Left lung (tissue), 4 donors: ENCODE measurements at regions not wholly inside any gene's neighbourhood (a gene's known extent, or its start where the extent isn't known, plus 50 kb on each side); places are given as distances from the start of the nearest gene placed in this dataset.

Experiments
- ATAC-seq: fragments of 200-7000 bp; cut with Tn5 transposase; one replicate; pipeline ENCODE4 v1.9.1; 2020; ENCODE audit warnings: moderate library complexity
- DNase-seq, 4 donors: peaks; one replicate each; pipeline ENCODE4 v3.0.0-alpha.2; 2013 to 2020
- H3K27ac ChIP-seq, 2 donors: fragments of 200-600 bp; sonication (generic) in 1 of 2; one replicate each; pipeline versions ENCODE4 v1.5.0 to v1.8.0; 2020 to 2021
- H3K27me3 ChIP-seq, 2 donors: fragments of 200-600 bp; sonication (generic) in 1 of 2; one replicate each; pipeline versions ENCODE4 v1.5.0 to v1.8.0; 2020 to 2021
- H3K36me3 ChIP-seq, 2 donors: fragments of 200-600 bp; sonication (generic) in 1 of 2; one replicate each; pipeline versions ENCODE4 v1.5.0 to v1.8.0; 2020 to 2021
- H3K4me1 ChIP-seq, 2 donors: fragments of 200-600 bp; one replicate each; pipeline ENCODE4 v1.8.0; 2021
- H3K4me3 ChIP-seq, 2 donors: fragments of 200-600 bp; sonication (generic) in 1 of 2; one replicate each; pipeline versions ENCODE4 v1.5.0 to v1.8.0; 2020 to 2021; ENCODE audit warnings: mild to moderate bottlenecking in 1 of 2
- H3K9me3 ChIP-seq, 2 donors: fragments of 200-600 bp; sonication (generic) in 1 of 2; one replicate each; pipeline versions ENCODE4 v1.5.0 to v1.8.0; 2020 to 2021
- intact Hi-C, 2 donors: fragments of 100-400 bp; cut with DNase I; formaldehyde crosslinking; loops; one replicate each; pipeline versions ENCODE4 v1.11.2 to v1.14.2; 2022
- TF ChIP-seq, protein P1 (sequence below), 2 donors: fragments of 200-600 bp; sonication (generic) in 1 of 2; IDR thresholded peaks; one replicate each; pipeline versions ENCODE4 v1.5.0 to v1.8.0; 2021; ENCODE audit warnings: antibody characterized with exemption in 2 of 2
- donor health status: DM: no; HTN: yes; CAD: no.
- donor health status: DM: no; HTN: no; CAD: no.

DNA sequence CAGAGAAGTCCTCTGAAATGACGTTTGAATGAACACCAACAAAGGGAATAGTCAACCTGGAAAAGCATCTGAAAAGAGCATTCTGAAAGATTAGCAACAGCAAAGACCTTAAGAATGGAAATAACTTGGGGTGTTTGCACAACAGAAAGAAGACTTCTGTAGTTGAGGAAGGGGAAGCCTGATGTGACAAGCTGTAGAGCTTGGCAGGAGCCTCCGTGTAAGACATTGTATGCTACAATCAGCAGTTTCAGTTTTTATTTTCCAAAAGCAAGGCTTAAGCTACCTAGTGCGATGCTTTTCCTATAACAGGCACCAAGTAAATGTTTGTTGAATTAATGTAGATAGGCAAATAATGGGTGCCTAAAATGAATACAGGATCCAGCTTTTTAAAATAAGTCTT lies 484.0 kb downstream of the SPRY1 start:
- H3K27me3 ChIP-seq, result no peaks in the 10 kb centered on the region
- peaks cover 0 to 11% of the 10 kb centered on the region in 2 donors for H3K9me3 ChIP-seq
- no peaks in the 10 kb centered on the region for H3K36me3 ChIP-seq
- no peak for DNase-seq
- intact Hi-C loops, result no loop called here
- ATAC-seq, result no peak
- no peak overlapping the region for H3K4me3 ChIP-seq
- H3K4me1 ChIP-seq, result no peaks in the 10 kb centered on the region
- no peak overlapping the region for H3K27ac ChIP-seq
- TF ChIP-seq, protein P1, sequence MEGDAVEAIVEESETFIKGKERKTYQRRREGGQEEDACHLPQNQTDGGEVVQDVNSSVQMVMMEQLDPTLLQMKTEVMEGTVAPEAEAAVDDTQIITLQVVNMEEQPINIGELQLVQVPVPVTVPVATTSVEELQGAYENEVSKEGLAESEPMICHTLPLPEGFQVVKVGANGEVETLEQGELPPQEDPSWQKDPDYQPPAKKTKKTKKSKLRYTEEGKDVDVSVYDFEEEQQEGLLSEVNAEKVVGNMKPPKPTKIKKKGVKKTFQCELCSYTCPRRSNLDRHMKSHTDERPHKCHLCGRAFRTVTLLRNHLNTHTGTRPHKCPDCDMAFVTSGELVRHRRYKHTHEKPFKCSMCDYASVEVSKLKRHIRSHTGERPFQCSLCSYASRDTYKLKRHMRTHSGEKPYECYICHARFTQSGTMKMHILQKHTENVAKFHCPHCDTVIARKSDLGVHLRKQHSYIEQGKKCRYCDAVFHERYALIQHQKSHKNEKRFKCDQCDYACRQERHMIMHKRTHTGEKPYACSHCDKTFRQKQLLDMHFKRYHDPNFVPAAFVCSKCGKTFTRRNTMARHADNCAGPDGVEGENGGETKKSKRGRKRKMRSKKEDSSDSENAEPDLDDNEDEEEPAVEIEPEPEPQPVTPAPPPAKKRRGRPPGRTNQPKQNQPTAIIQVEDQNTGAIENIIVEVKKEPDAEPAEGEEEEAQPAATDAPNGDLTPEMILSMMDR (IDR thresholded peaks at IDR 0.05), result no peak

DNA sequence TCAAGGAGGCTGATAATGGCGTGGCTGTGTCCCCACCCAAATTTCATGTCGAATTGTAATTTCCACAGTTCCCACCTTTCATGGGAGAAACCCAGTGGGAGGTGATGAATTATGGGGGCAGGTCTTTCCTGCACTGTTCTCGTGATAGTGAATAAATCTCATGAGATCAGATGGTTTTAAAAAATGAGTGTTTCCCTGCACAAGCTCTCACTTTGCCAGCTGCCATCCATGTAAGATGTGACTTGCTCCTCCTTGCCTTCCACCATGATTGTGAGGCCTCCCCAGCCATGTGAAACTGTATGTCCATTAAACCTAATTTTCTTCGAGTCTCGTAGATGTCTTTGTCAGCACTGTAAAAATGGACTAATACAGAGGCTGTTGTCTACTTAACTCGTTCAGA lies 488.3 kb downstream of the SPRY1 start:
- no peak overlapping the region for H3K27ac ChIP-seq
- intact Hi-C loops, result no loop called here

DNA sequence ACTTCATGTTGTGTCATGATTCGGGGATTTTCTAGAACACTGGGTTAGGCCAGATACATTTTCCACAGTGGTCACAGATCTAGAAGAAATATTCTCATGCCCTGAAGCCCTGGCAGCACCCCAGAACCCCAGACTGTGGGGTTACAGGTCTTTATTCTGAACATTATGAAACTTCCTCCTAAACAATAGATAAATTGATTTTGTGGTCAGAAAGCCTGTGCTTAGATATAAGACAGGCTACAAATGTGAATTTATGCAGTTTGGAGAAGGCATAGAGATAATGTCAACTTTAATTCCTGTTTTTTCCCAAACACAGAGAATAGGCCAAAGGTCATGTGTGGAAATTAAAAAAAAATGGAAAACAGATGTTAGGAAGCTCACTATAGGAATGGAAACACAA lies 492.9 kb downstream of the SPRY1 start:
- intact Hi-C loops, result no loop called here

More for the DNA sequence above, 488.3 kb downstream of the SPRY1 start:
- no peaks in the 10 kb centered on the region for H3K27me3 ChIP-seq
- peaks cover 0 to 11% of the 10 kb centered on the region in 2 donors for H3K9me3 ChIP-seq
- H3K4me1 ChIP-seq, result no peaks in the 10 kb centered on the region
- ATAC-seq (no peak), DNase-seq (no peak)
- TF ChIP-seq, protein P1 (IDR thresholded peaks at IDR 0.05), result no peak
- no peak overlapping the region for H3K4me3 ChIP-seq
- H3K36me3 ChIP-seq, result no peaks in the 10 kb centered on the region

DNA sequence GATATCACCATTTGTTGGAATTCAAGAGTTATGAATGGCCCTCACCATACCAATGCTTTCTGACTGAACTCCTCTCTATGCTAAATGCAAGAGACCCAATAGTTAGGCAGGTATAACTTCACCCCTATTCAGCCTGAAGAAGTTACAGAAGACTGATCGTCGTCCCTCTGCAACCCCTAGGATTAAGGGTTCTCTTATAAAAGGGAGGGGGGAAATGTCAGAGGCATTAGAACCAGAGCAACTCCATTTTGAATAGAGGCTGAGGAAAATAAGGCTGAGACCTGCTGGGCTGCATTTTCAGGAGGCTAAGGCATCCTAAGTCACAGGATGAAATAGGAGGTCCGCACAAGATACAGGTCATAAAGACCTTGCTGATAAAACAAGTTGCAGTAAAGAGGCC lies 494.3 kb downstream of the SPRY1 start:
- intact Hi-C loops, result no loop called here

More for the DNA sequence above, 492.9 kb downstream of the SPRY1 start:
- ATAC-seq, result no peak
- DNase-seq, result no peak
- Histone ChIP-seq H3K9me3 (peaks cover 0 to 9% of the 10 kb centered on the region in 2 donors), H3K27me3 (no peaks in the 10 kb centered on the region), H3K36me3 (no peaks in the 10 kb centered on the region), H3K4me3 (no peak overlapping the region), H3K4me1 (peaks cover 7 to 12% of the 10 kb centered on the region in 2 donors), H3K27ac (no peak overlapping the region)
- TF ChIP-seq, protein P1 (IDR thresholded peaks at IDR 0.05), result no peak

DNA sequence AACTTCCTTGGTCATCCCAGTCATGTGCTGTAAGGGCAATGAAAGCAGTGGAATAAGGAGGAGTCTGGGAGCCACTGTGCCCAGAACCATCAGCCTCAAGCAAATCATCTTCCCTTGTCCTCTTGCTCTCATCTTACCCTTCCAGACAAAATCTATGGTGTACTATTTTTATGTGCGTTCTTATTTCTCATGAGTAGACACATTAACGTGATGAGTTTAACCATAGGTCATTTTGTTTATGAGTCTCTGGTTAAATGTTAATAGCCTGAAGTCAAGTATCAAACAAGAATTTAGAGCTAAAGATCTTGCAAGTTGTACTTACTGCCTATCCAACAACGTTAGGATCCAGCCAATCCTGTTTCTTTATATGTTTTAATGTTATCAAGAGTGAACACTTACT lies 495.3 kb downstream of the SPRY1 start:
- Histone ChIP-seq H3K9me3 (no peaks in the 10 kb centered on the region), H3K4me3 (no peak overlapping the region), H3K27ac (no peak overlapping the region), H3K4me1 (peaks cover 12 to 13% of the 10 kb centered on the region in 2 donors), H3K27me3 (no peaks in the 10 kb centered on the region), H3K36me3 (no peaks in the 10 kb centered on the region)
- no peak for ATAC-seq
- TF ChIP-seq, protein P1 (IDR thresholded peaks at IDR 0.05), result no peak
- intact Hi-C loops, result no loop called here
- no peak for DNase-seq

More for the DNA sequence above, 494.3 kb downstream of the SPRY1 start:
- Histone ChIP-seq H3K27ac (no peak overlapping the region), H3K9me3 (no peaks in the 10 kb centered on the region), H3K4me3 (no peak overlapping the region), H3K4me1 (peaks cover 12 to 13% of the 10 kb centered on the region in 2 donors), H3K36me3 (no peaks in the 10 kb centered on the region), H3K27me3 (no peaks in the 10 kb centered on the region)
- TF ChIP-seq, protein P1 (IDR thresholded peaks at IDR 0.05), result no peak
- DNase-seq, result no peak
- ATAC-seq, result no peak
